Prostate gland (tissue), 2 donors: ENCODE measurements at regions not wholly inside any gene's neighbourhood (a gene's known extent, or its start where the extent isn't known, plus 50 kb on each side); places are given as distances from the start of the nearest gene placed in this dataset.

ENCODE experiments used
- DNase-seq: peaks from one replicate; pipeline ENCODE4 v3.0.0-alpha.2; 2019; ENCODE audit warnings: low spot score
- H3K27ac ChIP-seq, 2 donors: fragments of 200-600 bp; sonication (generic); 2 replicates each; pipeline ENCODE4 v1.5.1; 2017 to 2019
- H3K27me3 ChIP-seq: fragments of 200-600 bp; sonication (generic); replicated peaks from 2 replicates; pipeline ENCODE4 v1.5.1; 2019; ENCODE audit not compliant: insufficient read depth
- H3K36me3 ChIP-seq, 2 donors: fragments of 200-600 bp; sonication (generic); 1 replicate in 1 of 2; 2 replicates in 1 of 2; pipeline versions ENCODE4 v1.5.1 to v1.8.1; 2017 to 2019
- H3K4me1 ChIP-seq: fragments of 200-600 bp; sonication (generic); replicated peaks from 2 replicates; pipeline ENCODE4 v1.5.1; 2019
- H3K4me3 ChIP-seq, 2 donors: fragments of 200-600 bp; sonication (generic); 2 replicates each; pipeline ENCODE4 v1.5.1; 2017 to 2019
- H3K9me3 ChIP-seq: fragments of 200-600 bp; sonication (generic); 2 replicates; pipeline ENCODE4 v1.5.1; 2017
- CTCF ChIP-seq, 4 experiments: fragments of 200-600 bp in 2 of 4; fragments of 450-650 bp in 2 of 4; sonication (generic) in 2 of 4; IDR thresholded peaks; 1 replicate in 3 of 4; 2 replicates in 1 of 4; pipeline ENCODE4 v1.5.1; 2016 to 2019; ENCODE audit warnings: antibody characterized with exemption in 4 of 4, mild to moderate bottlenecking in 2 of 4, moderate library complexity in 2 of 4
- POLR2A ChIP-seq: fragments of 450-650 bp; IDR thresholded peaks from one replicate; pipeline ENCODE4 v1.6.1; 2016; ENCODE audit warnings: antibody characterized with exemption, mild to moderate bottlenecking
- POLR2AphosphoS5 ChIP-seq: sonication (generic); formaldehyde crosslinking; IDR thresholded peaks from one replicate; pipeline ENCODE4 v1.6.1; 2017; ENCODE audit warnings: antibody characterized with exemption
- WGBS: methylation state at CpG from one replicate; pipeline ENCODE4 v1.1.5; 2018; 5-methylcytosine and 5-hydroxymethylcytosine counted together
- intact Hi-C: fragments of 100-400 bp; cut with DNase I; formaldehyde crosslinking; loops from one replicate; pipeline ENCODE4 v1.14.2; 2022

- Histone ChIP-seq H3K4me1 (no peaks in the 10 kb centered on the region), H3K27ac (no peak overlapping the region), H3K9me3 (no peaks in the 10 kb centered on the region), H3K36me3 (no peaks in the 10 kb centered on the region), H3K4me3 (no peak overlapping the region), H3K27me3 (no peaks in the 10 kb centered on the region)
- no peak for DNase-seq
- TF ChIP-seq POLR2AphosphoS5 (no peak), CTCF (IDR thresholded peaks at IDR 0.05) (no peak), POLR2A (no peak)
- 88% methylated on average over 10 of the region's 10 CpGs for WGBS
- intact Hi-C loops, result no loop called here
Measured at GRCh38 chr12:102595315-102595714, 115.0 kb upstream of the IGF1 start.

GRCh38 chr12:102593134-102593533 lies 112.8 kb upstream of the IGF1 start:
- Histone ChIP-seq H3K36me3 (no peaks in the 10 kb centered on the region), H3K9me3 (no peaks in the 10 kb centered on the region), H3K4me3 (no peak overlapping the region), H3K4me1 (no peaks in the 10 kb centered on the region), H3K27me3 (no peaks in the 10 kb centered on the region), H3K27ac (no peak overlapping the region)
- DNase-seq, result no peak
- WGBS, result 61% methylated on average over 4 of the region's 4 CpGs
- intact Hi-C loops, result no loop called here
- TF ChIP-seq POLR2AphosphoS5 (no peak), CTCF (IDR thresholded peaks at IDR 0.05) (no peak), POLR2A (no peak)

GRCh38 chr12:102592134-102592533 lies 111.8 kb upstream of the IGF1 start:
- no peaks in the 10 kb centered on the region for H3K36me3 ChIP-seq
- WGBS, result 86% methylated on average over 3 of the region's 3 CpGs
- intact Hi-C loops, result no loop called here

GRCh38 chr12:102573237-102573636 lies 92.9 kb upstream of the IGF1 start:
- H3K4me3 ChIP-seq, result no peak overlapping the region
- no peaks in the 10 kb centered on the region for H3K27me3 ChIP-seq
- intact Hi-C loops, result no loop called here
- no peaks in the 10 kb centered on the region for H3K36me3 ChIP-seq
- TF ChIP-seq CTCF (IDR thresholded peaks at IDR 0.05) (no peak), POLR2A (no peak), POLR2AphosphoS5 (no peak)
- WGBS, result 88% methylated on average over 1 of the region's 1 CpG
- no peaks in the 10 kb centered on the region for H3K4me1 ChIP-seq
- no peak overlapping the region for H3K27ac ChIP-seq
- no peak for DNase-seq
- no peaks in the 10 kb centered on the region for H3K9me3 ChIP-seq

More at GRCh38 chr12:102592134-102592533, 111.8 kb upstream of the IGF1 start:
- Histone ChIP-seq H3K4me1 (no peaks in the 10 kb centered on the region), H3K27me3 (no peaks in the 10 kb centered on the region), H3K9me3 (no peaks in the 10 kb centered on the region), H3K4me3 (no peak overlapping the region), H3K27ac (no peak overlapping the region)
- TF ChIP-seq POLR2A (no peak), CTCF (IDR thresholded peaks at IDR 0.05) (no peak), POLR2AphosphoS5 (no peak)
- no peak for DNase-seq

GRCh38 chr12:102571889-102572288 lies 91.5 kb upstream of the IGF1 start:
- DNase-seq, result no peak
- Histone ChIP-seq H3K4me3 (no peak overlapping the region), H3K9me3 (no peaks in the 10 kb centered on the region), H3K27me3 (no peaks in the 10 kb centered on the region), H3K36me3 (no peaks in the 10 kb centered on the region), H3K4me1 (no peaks in the 10 kb centered on the region), H3K27ac (no peak overlapping the region)
- WGBS, result 87% methylated on average over 3 of the region's 3 CpGs
- no peak for TF ChIP-seq POLR2AphosphoS5
- no peak for TF ChIP-seq POLR2A
- no peak for TF ChIP-seq CTCF (IDR thresholded peaks at IDR 0.05)
- intact Hi-C loops, result no loop called here
